ENCODE measurements at regions not wholly inside any gene's neighbourhood (a gene's known extent, or its start where the extent isn't known, plus 50 kb on each side); places are given as distances from the start of the nearest gene placed in this dataset.

- ATAC-seq: no peak
Measured at GRCh38 chr6:168384045-168385036, 56.6 kb upstream of the SMOC2 start.

- ATAC-seq: no peak
Measured at GRCh38 chr6:168385037-168385759, 55.8 kb upstream of the SMOC2 start.

DNA sequence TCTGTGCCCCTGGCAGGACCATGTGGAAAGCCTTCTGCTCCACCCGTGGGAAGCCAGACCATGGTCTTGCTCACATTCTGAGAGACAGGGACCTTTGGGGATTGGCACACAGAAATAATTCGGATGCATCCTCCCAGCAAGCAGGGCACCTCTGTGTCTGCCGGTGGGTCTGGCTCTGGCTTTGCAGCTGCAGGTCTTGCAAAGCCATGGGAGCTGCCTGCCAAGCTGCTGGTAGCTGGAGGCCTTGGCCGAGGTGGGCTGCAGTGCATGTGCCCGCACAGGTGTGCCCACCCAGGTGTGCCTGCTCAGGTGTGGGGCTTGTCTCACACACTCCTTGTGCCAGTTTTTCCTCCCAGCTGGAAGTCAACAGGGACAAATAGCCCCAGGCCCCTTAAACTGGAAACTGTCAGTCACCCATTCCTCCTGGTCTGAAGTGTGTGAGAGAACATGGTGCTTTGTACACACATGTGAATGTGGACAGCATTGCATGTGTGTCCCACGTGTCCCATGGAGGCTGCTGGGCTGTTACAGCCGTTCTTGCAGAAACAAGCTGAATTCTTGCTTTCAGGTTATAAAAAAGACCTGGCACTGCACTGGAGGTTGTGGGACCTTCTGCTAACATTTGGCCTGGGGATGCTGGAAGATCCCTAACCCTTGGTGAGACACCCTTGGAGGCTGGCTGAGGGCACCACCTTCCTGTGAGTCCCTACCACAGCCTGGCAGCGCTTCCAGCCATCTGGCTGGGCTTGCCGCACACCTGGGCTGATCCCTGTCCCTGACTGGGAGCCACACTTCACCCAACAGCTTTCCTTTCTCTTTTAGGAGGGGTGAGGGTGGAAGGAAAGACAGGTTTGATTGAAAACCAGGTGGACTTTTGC, 54.9 kb upstream of the SMOC2 start:
- no peak for ATAC-seq

GRCh38 chr6:168386973-168387372, 54.0 kb upstream of the SMOC2 start:
- ATAC-seq: no peak

- no peak for ATAC-seq
Measured at GRCh38 chr6:168387426-168387825, 53.6 kb upstream of the SMOC2 start.

- no peak for ATAC-seq
Measured at GRCh38 chr6:168387911-168388310, 53.1 kb upstream of the SMOC2 start.

DNA sequence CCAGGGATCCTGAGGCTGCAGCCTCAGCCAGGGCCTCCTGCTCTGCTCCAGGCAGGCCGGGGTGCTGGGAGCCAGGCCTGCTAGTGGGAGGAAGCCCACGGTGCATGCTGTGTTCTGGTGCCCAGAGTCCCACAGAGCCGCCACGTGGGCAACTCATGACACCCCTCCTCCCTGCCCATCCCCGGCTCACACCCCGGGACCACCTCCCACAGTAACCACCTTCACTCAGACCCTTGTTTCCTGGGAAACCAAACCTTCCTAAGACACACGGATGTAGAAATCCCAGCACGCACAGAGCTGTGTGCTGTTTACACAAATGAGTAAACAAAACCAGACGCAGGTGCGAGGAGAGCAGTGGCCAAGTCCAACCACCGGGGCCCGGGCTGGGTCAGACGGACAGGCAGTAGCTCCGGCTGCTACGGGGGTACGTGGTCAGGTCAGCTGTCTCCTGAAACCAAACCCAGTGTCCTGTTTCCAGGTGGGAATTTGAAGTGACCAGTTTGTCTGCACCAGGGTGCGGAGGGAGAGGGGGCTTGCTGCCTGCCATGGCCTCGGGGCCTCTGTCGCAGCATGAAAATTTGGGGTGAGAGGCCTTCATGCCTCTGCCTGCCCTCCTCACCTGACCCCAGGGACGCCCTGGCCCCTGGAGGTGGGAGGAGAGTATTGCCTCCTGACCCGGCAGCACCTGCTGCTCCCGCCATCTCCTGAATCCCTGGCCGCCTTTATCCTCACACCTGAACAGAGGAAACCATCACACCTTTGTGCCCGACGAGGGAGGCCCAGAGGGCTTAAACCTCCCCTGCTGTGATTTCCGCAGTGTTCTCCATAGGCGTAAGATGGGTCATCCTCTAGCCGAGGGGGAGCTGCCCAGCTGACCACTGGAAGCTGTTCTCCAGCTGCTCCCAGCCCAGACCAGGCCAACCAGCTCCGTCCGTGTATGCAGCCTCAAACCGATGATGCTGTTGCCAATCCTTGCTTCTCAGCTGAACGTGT, 52.0 kb upstream of the SMOC2 start:
- ATAC-seq: no peak

DNA sequence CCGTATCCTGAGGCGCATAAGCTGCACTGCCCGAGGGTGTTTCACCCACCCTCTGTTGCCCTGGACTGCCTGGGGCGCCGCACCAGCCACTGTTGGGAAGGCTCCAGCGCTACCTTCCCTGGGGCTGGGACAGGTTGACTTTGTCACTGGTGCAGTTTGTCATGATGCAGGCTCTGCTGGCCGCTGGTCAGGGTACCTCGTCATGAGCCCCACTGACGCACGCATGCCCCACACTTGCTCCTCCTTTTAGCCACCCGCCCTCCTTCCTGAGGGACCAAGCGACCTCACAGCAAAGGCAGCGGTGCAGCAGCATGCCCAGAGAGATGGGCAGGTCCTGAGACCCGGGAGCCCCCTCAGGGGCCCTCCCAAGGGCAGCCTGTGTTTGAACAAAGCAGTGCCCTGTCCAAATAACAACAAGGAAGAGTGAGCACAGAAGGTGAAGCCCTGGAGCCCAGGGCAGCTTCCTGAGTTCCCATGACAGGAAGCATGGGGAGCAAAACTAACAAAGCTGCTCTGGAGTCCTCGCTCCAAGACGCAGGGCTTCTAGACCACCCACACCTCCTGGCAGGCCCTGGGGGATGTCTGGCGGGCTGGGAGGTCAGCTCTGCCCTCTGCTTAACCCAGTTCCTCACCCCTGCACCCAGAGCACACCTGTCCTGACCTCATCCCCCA, 50.1 kb upstream of the SMOC2 start:
- no peak for ATAC-seq

Measured in activated CD4-positive, CD25-positive, alpha-beta regulatory T cell treated with anti-CD3 and anti-CD28 coated beads, Interleukin-2, amount 50 U/mL, for 24 hours (primary cell).